Smooth muscle cell (in vitro differentiated cells): ENCODE measurements at regions not wholly inside any gene's neighbourhood (a gene's known extent, or its start where the extent isn't known, plus 50 kb on each side); places are given as distances from the start of the nearest gene placed in this dataset.

Experiments used
- DNase-seq: peaks from one replicate; lab custom pipeline; 2025; ENCODE audit not compliant: unreplicated experiment; lab: John Stamatoyannopoulos, UW
- H2AFZ ChIP-seq: fragments of 200-600 bp; sonication (generic); 2 replicates; pipeline ENCODE4 v1.6.0; 2016; ENCODE audit warnings: antibody characterized with exemption, low read depth, mild to moderate bottlenecking
- H3F3A ChIP-seq: fragments of 200-600 bp; sonication (generic); 2 replicates; pipeline ENCODE4 v1.6.0; 2017; ENCODE audit warnings: antibody characterized with exemption, low read depth
- H3K27ac ChIP-seq: fragments of 200-600 bp; sonication (generic); 2 replicates; pipeline ENCODE4 v1.5.1; 2016; ENCODE audit warnings: low read depth, mild to moderate bottlenecking
- H3K27me3 ChIP-seq: fragments of 200-600 bp; sonication (generic); 2 replicates; pipeline ENCODE4 v1.6.1; 2016; ENCODE audit warnings: low read depth, mild to moderate bottlenecking
- H3K36me3 ChIP-seq: fragments of 200-600 bp; sonication (generic); 2 replicates; pipeline ENCODE4 v1.5.1; 2016; ENCODE audit warnings: low read depth
- H3K4me1 ChIP-seq: fragments of 200-600 bp; sonication (generic); 2 replicates; pipeline ENCODE4 v1.5.1; 2016; ENCODE audit warnings: low read depth
- H3K4me2 ChIP-seq: fragments of 200-600 bp; sonication (generic); 2 replicates; pipeline ENCODE4 v1.6.0; 2016; ENCODE audit warnings: mild to moderate bottlenecking
- H3K4me3 ChIP-seq: fragments of 200-600 bp; sonication (generic); 2 replicates; pipeline ENCODE4 v1.5.1; 2016; ENCODE audit warnings: mild to moderate bottlenecking
- H3K79me2 ChIP-seq: fragments of 200-600 bp; sonication (generic); 2 replicates; pipeline ENCODE4 v1.6.0; 2016; ENCODE audit warnings: low read depth, mild to moderate bottlenecking
- H3K9ac ChIP-seq: fragments of 200-600 bp; sonication (generic); 2 replicates; pipeline ENCODE4 v1.6.0; 2016; ENCODE audit warnings: low read depth
- H3K9me3 ChIP-seq: fragments of 200-600 bp; sonication (generic); replicated peaks from 2 replicates; pipeline ENCODE4 v1.5.1; 2016; ENCODE audit warnings: low read depth
- H4K20me1 ChIP-seq: fragments of 200-600 bp; sonication (generic); 2 replicates; pipeline ENCODE4 v1.6.0; 2016; ENCODE audit warnings: low read depth
- CTCF ChIP-seq: fragments of 200-600 bp; sonication (generic); IDR thresholded peaks from 2 replicates; pipeline ENCODE4 v1.5.1; 2017; ENCODE audit warnings: borderline replicate concordance, mild to moderate bottlenecking, antibody characterized with exemption; ENCODE audit not compliant: insufficient read depth, poor library complexity, severe bottlenecking
- WGBS: methylation state at CpG from one replicate; pipeline ENCODE4 v1.1.7; 2016; ENCODE audit warnings: low lambda C conversion rate; 5-methylcytosine and 5-hydroxymethylcytosine counted together

DNA sequence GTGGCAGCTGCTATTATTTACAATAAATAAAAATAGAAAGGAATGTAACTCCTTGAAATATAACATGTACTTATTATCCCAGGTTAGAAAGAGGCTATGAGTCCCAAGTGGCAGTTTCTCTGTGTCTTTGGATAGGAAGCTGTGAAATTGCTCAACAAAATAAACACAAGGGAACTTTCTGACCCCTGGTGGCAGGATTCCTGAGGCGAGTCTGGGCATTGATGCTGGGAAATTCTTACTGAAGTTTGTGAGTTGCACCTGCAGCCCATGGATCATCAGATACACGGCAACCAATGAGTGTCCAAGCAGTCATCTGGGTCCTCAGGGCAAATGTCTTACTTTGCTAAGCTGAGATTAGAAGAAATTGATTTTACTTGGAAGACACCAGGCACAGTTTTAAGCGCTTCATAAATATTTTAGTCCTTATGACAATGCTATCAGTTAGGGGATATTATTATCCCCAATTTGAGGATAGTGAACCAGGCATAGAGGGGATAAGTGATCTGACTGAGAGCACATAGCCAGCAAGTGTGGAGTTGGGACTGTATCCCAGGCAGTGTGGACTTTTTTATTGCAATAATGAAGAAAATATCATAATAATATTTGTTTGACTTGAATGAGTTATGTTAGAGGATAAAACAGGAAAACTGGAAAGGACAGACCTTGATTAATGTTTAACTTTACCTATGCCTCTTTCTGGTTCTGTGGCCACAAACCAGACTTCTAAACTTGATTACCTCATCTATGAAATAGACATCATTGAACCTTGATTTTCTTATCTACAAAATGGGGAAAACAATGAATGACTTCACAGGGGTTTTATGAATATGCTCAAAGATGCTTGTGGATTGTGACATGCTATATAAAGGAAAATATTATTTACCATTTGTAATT, 265.5 kb upstream of the ADAMTSL1 start:
- Histone ChIP-seq H3K4me2 (no peak overlapping the region), H3K9me3 (no peaks in the 10 kb centered on the region), H3F3A (no peaks in the 10 kb centered on the region), H4K20me1 (no peaks in the 10 kb centered on the region), H3K36me3 (no peaks in the 10 kb centered on the region), H3K27ac (no peak overlapping the region), H3K9ac (no peak overlapping the region), H3K79me2 (no peaks in the 10 kb centered on the region), H3K4me1 (no peaks in the 10 kb centered on the region), H2AFZ (no peak overlapping the region), H3K4me3 (no peak overlapping the region), H3K27me3 (peaks cover 13% of the 10 kb centered on the region)
- peak; percentile 3 for DNase-seq
- peak; percentile 69 for TF ChIP-seq CTCF
- WGBS = 37% methylated on average over 3 of the region's 3 CpGs

DNA sequence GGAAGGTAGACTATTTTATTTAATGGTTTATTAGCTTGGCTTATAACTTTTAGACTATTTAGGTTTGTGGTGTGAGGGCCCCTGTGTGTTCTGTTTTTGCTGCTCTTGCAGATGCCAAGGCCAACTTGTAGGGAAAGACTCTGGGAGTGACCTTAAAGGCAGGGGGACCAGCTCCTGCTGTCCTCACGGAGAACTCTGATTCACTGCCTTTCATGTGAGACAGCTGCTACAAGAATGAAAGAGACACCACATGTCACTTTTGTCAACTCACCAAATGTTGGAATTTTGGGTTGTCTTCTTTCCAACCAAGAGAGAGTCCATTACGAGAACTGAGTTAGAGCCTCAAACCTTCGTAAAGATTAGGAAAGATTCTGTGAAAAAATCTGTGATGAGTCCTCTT, 258.3 kb upstream of the ADAMTSL1 start:
- Histone ChIP-seq H3K9me3 (no peaks in the 10 kb centered on the region), H3K79me2 (no peaks in the 10 kb centered on the region), H3F3A (no peaks in the 10 kb centered on the region), H3K4me3 (no peak overlapping the region), H3K9ac (no peak overlapping the region), H3K36me3 (no peaks in the 10 kb centered on the region), H4K20me1 (no peaks in the 10 kb centered on the region), H3K27ac (no peak overlapping the region), H3K4me2 (no peak overlapping the region), H3K4me1 (no peaks in the 10 kb centered on the region), H2AFZ (no peak overlapping the region), H3K27me3 (peaks cover 5% of the 10 kb centered on the region)
- no peak for TF ChIP-seq CTCF
- DNase-seq = no peak
- 69% methylated on average over 3 of the region's 3 CpGs for WGBS

DNA sequence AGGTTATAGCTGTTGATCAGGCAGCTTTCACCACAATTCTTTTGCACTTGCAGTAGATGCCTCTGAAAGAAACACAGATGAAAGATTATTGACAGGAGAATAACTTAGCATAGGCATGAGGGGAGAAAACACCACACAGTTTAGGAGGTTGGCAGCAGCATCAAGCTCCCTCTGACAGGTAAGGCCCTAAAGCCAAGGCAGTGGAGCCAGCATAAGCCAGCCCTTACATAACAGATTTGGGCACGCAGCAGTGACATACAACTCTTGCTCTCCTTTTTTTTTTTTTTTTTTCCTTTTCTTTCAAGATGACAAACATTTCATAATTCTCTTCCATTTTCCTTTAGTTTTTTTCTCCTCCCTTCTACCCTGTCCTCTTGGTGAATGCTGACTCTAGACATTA, 257.6 kb upstream of the ADAMTSL1 start:
- Histone ChIP-seq H3K27ac (no peak overlapping the region), H4K20me1 (no peaks in the 10 kb centered on the region), H3K79me2 (no peaks in the 10 kb centered on the region), H3K27me3 (no peaks in the 10 kb centered on the region), H3K9ac (no peak overlapping the region), H3K4me1 (no peaks in the 10 kb centered on the region), H3K9me3 (no peaks in the 10 kb centered on the region), H2AFZ (no peak overlapping the region), H3K4me3 (no peak overlapping the region), H3K36me3 (no peaks in the 10 kb centered on the region), H3F3A (no peaks in the 10 kb centered on the region), H3K4me2 (no peak overlapping the region)
- 100% methylated on average over 1 of the region's 1 CpG for WGBS
- no peak for DNase-seq
- TF ChIP-seq CTCF = no peak

- Histone ChIP-seq H3K27ac (no peak overlapping the region), H3K4me2 (no peak overlapping the region), H3K27me3 (no peaks in the 10 kb centered on the region), H3K79me2 (no peaks in the 10 kb centered on the region), H2AFZ (no peak overlapping the region), H3K9me3 (no peaks in the 10 kb centered on the region), H3K36me3 (no peaks in the 10 kb centered on the region), H4K20me1 (no peaks in the 10 kb centered on the region), H3K9ac (no peak overlapping the region), H3F3A (no peaks in the 10 kb centered on the region), H3K4me3 (no peak overlapping the region), H3K4me1 (no peaks in the 10 kb centered on the region)
- DNase-seq = no peak
- TF ChIP-seq CTCF = no peak
- WGBS = 86% methylated on average over 3 of the region's 3 CpGs
These were observed 245.9 kb upstream of the ADAMTSL1 start for GRCh38 chr9:18228101-18228500.
